ENCODE measurements at regions not wholly inside any gene's neighbourhood (a gene's known extent, or its start where the extent isn't known, plus 50 kb on each side); places are given as distances from the start of the nearest gene placed in this dataset.

GRCh38 chr4:126731062-126731461 lies 901.7 kb upstream of the INTU start:
- ATAC-seq (no peak), DNase-seq (no peak)
- Mint-ChIP-seq H3K36me3 (ENCODE audit: insufficient read depth) (no peaks in the 10 kb centered on the region), H3K27me3 (ENCODE audit: low read depth) (no peaks in the 10 kb centered on the region), H3K4me1 (ENCODE audit: low read depth) (no peaks in the 10 kb centered on the region), H3K4me3 (no peak overlapping the region), H3K9me3 (peaks cover 3% of the 10 kb centered on the region)

GRCh38 chr4:126733301-126733700 lies 899.5 kb upstream of the INTU start:
- peaks cover 3% of the 10 kb centered on the region for H3K9me3 Mint-ChIP-seq
- H3K4me1 Mint-ChIP-seq (ENCODE audit: low read depth) = no peaks in the 10 kb centered on the region
- DNase-seq (no peak), ATAC-seq (no peak)
- no peaks in the 10 kb centered on the region for H3K36me3 Mint-ChIP-seq (ENCODE audit: insufficient read depth)
- no peak overlapping the region for H3K4me3 Mint-ChIP-seq
- no peaks in the 10 kb centered on the region for H3K27me3 Mint-ChIP-seq (ENCODE audit: low read depth)

DNA sequence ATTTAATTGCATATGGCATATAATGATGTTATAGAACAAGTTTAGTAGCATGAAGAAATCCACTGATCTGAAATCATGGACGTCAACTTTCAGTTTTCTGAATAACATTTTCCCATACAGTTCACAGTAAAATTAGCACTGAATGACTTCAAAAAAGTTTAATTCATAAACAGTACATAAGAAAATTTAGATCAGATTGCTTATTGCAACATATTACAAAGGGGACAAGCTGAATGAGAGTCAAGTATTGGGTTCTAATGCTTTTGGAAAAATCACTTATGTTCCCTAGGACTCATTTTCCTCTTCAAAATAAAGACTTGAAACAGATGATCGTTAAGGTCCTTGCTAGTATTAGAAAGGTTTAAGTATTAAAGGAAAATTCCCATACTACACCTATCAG lies 898.3 kb upstream of the INTU start:
- DNase-seq (no peak), ATAC-seq (no peak)
- H3K4me1 Mint-ChIP-seq (ENCODE audit: low read depth) = no peaks in the 10 kb centered on the region
- H3K27me3 Mint-ChIP-seq (ENCODE audit: low read depth) = no peaks in the 10 kb centered on the region
- H3K36me3 Mint-ChIP-seq (ENCODE audit: insufficient read depth) = no peaks in the 10 kb centered on the region
- peaks cover 3% of the 10 kb centered on the region for H3K9me3 Mint-ChIP-seq
- no peak overlapping the region for H3K4me3 Mint-ChIP-seq

DNA sequence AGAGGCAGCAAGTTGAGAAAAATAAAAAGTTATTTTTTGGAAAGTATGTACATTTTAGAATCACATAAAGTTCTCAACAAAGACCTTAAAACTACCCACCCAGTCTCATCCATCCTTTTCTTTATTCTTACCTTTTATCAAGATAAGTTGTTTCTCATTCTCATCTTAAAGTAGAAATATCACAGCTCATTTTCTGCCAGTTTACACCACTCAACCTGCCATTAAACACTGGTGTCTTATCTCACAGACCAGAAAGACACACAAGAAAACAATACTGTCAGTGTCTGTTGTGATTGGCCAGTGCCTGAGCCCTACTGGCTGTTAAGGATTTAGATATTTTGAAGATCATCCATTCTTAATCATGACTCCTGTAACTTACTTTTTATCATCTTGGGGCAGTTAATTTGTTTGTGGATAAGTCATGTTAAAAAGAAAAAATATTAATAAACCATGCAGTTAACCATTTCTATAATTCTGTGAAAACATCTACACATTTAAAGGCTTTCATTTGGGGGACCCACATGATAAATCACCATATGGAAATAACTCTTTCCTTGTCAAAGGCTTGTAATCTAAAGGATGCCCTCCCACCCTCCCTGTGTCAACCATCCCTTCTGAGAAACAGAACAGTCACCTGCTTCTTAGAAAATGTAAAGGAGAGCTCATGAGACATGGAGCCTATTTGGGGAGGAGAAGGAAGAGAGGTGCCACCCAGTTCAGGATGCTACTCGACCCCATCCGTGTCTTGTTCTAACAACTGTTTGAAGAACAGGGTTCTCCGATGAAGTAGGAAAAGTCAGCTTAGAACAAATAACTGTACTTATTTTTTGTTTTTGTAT lies 897.2 kb upstream of the INTU start:
- H3K4me1 Mint-ChIP-seq (ENCODE audit: low read depth) = no peaks in the 10 kb centered on the region
- H3K9me3 Mint-ChIP-seq = peaks cover 3% of the 10 kb centered on the region
- H3K4me3 Mint-ChIP-seq = no peak overlapping the region
- no peak for DNase-seq
- no peak for ATAC-seq
- no peaks in the 10 kb centered on the region for H3K36me3 Mint-ChIP-seq (ENCODE audit: insufficient read depth)
- H3K27me3 Mint-ChIP-seq (ENCODE audit: low read depth) = no peaks in the 10 kb centered on the region

GRCh38 chr4:126736133-126736518 lies 896.6 kb upstream of the INTU start:
- peaks cover under 1% of the 10 kb centered on the region for H3K9me3 Mint-ChIP-seq
- no peaks in the 10 kb centered on the region for H3K27me3 Mint-ChIP-seq (ENCODE audit: low read depth)
- H3K36me3 Mint-ChIP-seq (ENCODE audit: insufficient read depth) = no peaks in the 10 kb centered on the region
- ATAC-seq (no peak), DNase-seq (no peak)
- H3K4me1 Mint-ChIP-seq (ENCODE audit: low read depth) = no peaks in the 10 kb centered on the region
- H3K4me3 Mint-ChIP-seq = no peak overlapping the region

- DNase-seq = no peak
- no peaks in the 10 kb centered on the region for H3K27me3 Mint-ChIP-seq (ENCODE audit: low read depth)
- H3K4me3 Mint-ChIP-seq = no peak overlapping the region
- no peak for ATAC-seq
- H3K4me1 Mint-ChIP-seq (ENCODE audit: low read depth) = no peaks in the 10 kb centered on the region
- no peaks in the 10 kb centered on the region for H3K9me3 Mint-ChIP-seq
- no peaks in the 10 kb centered on the region for H3K36me3 Mint-ChIP-seq (ENCODE audit: insufficient read depth)
Observed at GRCh38 chr4:126737899-126738526, 894.7 kb upstream of the INTU start.

GRCh38 chr4:126738527-126738923 lies 894.2 kb upstream of the INTU start:
- DNase-seq (no peak), ATAC-seq (no peak)
- H3K36me3 Mint-ChIP-seq (ENCODE audit: insufficient read depth) = no peaks in the 10 kb centered on the region
- no peaks in the 10 kb centered on the region for H3K27me3 Mint-ChIP-seq (ENCODE audit: low read depth)
- no peaks in the 10 kb centered on the region for H3K4me1 Mint-ChIP-seq (ENCODE audit: low read depth)
- H3K4me3 Mint-ChIP-seq = no peak overlapping the region
- no peaks in the 10 kb centered on the region for H3K9me3 Mint-ChIP-seq

DNA sequence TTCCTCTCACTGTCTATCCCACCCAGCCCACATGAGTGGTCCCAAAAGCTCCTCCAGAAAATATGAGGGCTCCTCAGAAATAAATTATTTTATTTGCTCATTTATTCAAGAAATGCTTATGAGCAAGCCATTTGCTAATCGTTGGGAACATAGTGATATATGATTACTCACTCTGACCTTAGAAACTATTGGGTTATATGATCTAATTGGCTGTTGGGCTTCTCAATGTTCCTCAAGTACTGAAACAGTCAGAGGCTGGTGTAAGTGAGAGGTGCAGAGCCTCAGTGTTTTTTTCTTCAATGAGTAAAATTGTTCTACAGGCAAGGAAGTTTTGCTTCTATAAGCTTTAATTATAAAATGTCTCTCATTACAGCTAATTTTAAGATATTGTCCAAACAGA lies 893.8 kb upstream of the INTU start:
- H3K4me1 Mint-ChIP-seq (ENCODE audit: low read depth) = no peaks in the 10 kb centered on the region
- H3K4me3 Mint-ChIP-seq = no peak overlapping the region
- ATAC-seq (no peak), DNase-seq (no peak)
- no peaks in the 10 kb centered on the region for H3K36me3 Mint-ChIP-seq (ENCODE audit: insufficient read depth)
- no peaks in the 10 kb centered on the region for H3K27me3 Mint-ChIP-seq (ENCODE audit: low read depth)
- H3K9me3 Mint-ChIP-seq = no peaks in the 10 kb centered on the region

DNA sequence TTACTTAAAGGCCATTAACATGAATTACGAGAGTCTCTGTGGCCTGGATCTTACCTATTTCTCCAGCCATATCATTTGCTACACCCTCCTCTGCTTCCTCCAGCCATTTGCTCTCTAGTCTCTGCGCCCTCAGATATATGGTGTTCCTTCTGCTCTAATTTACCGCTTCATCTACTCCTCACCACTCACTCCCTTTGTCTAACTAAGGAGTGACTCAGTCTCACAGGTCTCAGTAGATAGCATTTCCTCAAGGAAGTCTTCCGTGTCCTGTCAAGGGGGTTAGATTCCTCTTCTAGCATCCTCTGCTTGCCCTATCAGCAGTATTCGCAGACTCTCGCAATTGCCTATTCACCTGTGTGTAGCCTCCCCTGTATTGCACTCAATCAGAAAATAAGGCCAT lies 892.1 kb upstream of the INTU start:
- no peak for ATAC-seq

DNA sequence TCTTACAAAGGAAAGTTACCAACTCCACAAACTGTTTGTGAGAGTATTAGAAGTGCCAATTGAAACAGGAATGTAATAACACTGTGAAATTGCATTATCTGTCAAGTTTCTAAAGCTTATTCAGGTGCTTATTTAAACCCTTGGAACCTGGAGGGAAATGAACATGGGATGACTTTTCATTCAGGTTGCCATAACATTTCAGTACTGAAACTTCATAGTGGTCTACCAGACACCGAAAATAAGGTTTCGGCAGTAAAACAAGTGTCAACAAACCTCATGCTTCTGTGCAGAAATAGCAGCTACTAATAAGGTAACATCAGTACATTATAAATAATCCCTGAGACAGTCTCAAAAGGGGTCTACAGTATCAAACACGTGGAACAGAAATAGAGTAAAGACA lies 890.7 kb upstream of the INTU start:
- Mint-ChIP-seq H3K4me3 (no peak overlapping the region), H3K27me3 (ENCODE audit: low read depth) (no peaks in the 10 kb centered on the region), H3K9me3 (peaks cover 7% of the 10 kb centered on the region), H3K4me1 (ENCODE audit: low read depth) (no peaks in the 10 kb centered on the region), H3K36me3 (ENCODE audit: insufficient read depth) (no peaks in the 10 kb centered on the region)
- no peak for DNase-seq
- no peak for ATAC-seq

More for the DNA sequence above, 892.1 kb upstream of the INTU start:
- H3K27me3 Mint-ChIP-seq (ENCODE audit: low read depth) = no peaks in the 10 kb centered on the region
- no peaks in the 10 kb centered on the region for H3K36me3 Mint-ChIP-seq (ENCODE audit: insufficient read depth)
- no peak for DNase-seq
- H3K9me3 Mint-ChIP-seq = no peaks in the 10 kb centered on the region
- H3K4me1 Mint-ChIP-seq (ENCODE audit: low read depth) = no peaks in the 10 kb centered on the region
- H3K4me3 Mint-ChIP-seq = no peak overlapping the region

- no peaks in the 10 kb centered on the region for H3K36me3 Mint-ChIP-seq (ENCODE audit: insufficient read depth)
Observed at GRCh38 chr4:126742885-126743284, 889.9 kb upstream of the INTU start.

GRCh38 chr4:126748736-126749135 lies 884.0 kb upstream of the INTU start:
- no peak for DNase-seq
- Mint-ChIP-seq H3K36me3 (ENCODE audit: insufficient read depth) (no peaks in the 10 kb centered on the region), H3K4me3 (no peak overlapping the region), H3K4me1 (ENCODE audit: low read depth) (no peaks in the 10 kb centered on the region), H3K27me3 (ENCODE audit: low read depth) (no peaks in the 10 kb centered on the region), H3K9me3 (peaks cover 15% of the 10 kb centered on the region)
- ATAC-seq = no peak

More at GRCh38 chr4:126742885-126743284, 889.9 kb upstream of the INTU start:
- no peak overlapping the region for H3K4me3 Mint-ChIP-seq
- ATAC-seq = no peak
- no peak for DNase-seq
- H3K9me3 Mint-ChIP-seq = peaks cover 7% of the 10 kb centered on the region
- no peaks in the 10 kb centered on the region for H3K27me3 Mint-ChIP-seq (ENCODE audit: low read depth)
- H3K4me1 Mint-ChIP-seq (ENCODE audit: low read depth) = no peaks in the 10 kb centered on the region

DNA sequence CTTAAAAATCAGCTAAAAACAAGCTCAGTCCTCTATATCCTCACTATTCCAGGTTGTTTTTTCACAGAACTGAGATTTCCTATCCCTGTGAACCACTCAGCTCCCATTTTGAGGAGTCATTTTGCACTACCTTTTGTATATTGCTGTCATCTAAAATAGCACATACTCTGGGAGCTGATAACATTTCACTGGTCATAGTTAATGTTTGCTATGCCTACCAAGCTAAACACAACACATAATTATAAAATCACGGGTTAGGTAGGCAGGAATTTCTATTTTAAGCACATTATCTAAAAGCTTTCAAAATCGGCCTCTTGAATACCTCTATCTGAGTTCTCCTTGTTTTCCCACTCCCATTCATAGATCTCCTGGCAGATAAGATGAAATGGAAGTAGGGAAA lies 882.0 kb upstream of the INTU start:
- Mint-ChIP-seq H3K27me3 (ENCODE audit: low read depth) (no peaks in the 10 kb centered on the region), H3K4me3 (no peak overlapping the region), H3K4me1 (ENCODE audit: low read depth) (no peaks in the 10 kb centered on the region), H3K36me3 (ENCODE audit: insufficient read depth) (no peaks in the 10 kb centered on the region), H3K9me3 (peaks cover 15% of the 10 kb centered on the region)
- no peak for ATAC-seq
- no peak for DNase-seq

DNA sequence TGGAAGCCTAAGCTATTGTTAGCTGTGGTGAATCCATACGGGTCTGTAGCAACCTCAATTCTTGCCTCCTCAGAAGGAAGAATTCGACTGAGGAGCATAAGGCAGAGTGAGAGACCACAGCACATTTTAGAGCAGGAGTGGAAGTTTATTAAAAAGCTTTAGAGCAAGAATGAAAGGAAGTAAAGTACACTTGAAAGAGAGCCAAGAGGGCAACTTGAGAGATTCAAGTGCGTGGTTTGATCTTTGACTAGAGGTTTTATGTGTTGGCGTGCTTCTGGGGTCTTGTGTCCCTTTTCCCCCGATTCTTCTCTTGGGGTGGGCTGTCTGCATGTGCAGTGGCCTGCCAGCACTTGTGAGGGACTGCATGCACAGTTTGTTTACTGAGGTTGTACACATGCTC lies 880.6 kb upstream of the INTU start:
- peaks cover 8% of the 10 kb centered on the region for H3K9me3 Mint-ChIP-seq
- no peaks in the 10 kb centered on the region for H3K4me1 Mint-ChIP-seq (ENCODE audit: low read depth)
- DNase-seq = no peak
- H3K36me3 Mint-ChIP-seq (ENCODE audit: insufficient read depth) = no peaks in the 10 kb centered on the region
- H3K27me3 Mint-ChIP-seq (ENCODE audit: low read depth) = no peaks in the 10 kb centered on the region
- H3K4me3 Mint-ChIP-seq = no peak overlapping the region
- ATAC-seq = no peak

DNA sequence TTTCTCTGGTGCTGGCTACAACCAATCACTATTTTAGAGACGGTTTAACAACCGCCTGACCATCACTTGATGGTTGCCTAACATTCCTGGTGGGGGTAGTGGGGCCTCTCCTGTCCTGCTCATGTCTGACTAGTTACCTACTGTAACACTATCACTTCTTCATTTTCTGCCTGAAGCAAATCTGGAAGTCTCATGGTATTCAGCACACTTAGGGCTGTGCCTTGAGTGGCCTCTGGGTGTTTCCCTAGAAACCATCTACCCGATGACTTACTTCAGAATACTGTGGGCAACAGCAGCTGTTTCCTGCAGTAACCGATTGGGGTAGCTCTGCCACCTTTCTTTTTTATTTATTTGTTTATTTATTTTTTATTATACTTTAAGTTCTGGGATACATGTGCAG lies 880.1 kb upstream of the INTU start:
- H3K4me3 Mint-ChIP-seq = no peak overlapping the region
- no peaks in the 10 kb centered on the region for H3K4me1 Mint-ChIP-seq (ENCODE audit: low read depth)
- DNase-seq = no peak
- peaks cover 8% of the 10 kb centered on the region for H3K9me3 Mint-ChIP-seq
- no peaks in the 10 kb centered on the region for H3K36me3 Mint-ChIP-seq (ENCODE audit: insufficient read depth)
- H3K27me3 Mint-ChIP-seq (ENCODE audit: low read depth) = no peaks in the 10 kb centered on the region
- no peak for ATAC-seq
